ENCODE measurements at regions not wholly inside any gene's neighbourhood (a gene's known extent, or its start where the extent isn't known, plus 50 kb on each side); places are given as distances from the start of the nearest gene placed in this dataset.

DNA sequence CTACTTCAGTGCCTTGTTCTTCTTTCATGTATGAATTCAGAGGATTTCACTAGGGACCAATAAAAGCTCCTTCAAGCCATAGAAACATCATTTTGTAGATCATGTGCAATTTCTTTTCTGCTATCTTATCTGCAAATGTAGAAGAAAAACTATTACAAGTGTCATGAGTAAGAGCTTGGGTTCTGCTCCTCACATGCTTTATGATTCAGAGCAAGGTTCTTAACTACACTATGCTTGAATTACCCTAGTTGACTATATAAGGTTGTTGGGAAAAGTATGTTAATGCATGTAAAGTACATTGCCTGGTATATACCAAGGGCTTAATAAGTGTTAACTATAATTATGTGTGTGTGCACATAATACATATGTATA, 91.4 kb upstream of the S1PR1 start:
- Histone ChIP-seq H2AK5ac (ENCODE audit: low read length, severe bottlenecking) (no peak overlapping the region), H3K27ac (ENCODE audit: low read length, poor library complexity, severe bottlenecking) (no peak overlapping the region), H2BK5ac (ENCODE audit: low read depth, low read length, poor library complexity, severe bottlenecking) (no peak overlapping the region), H3K23ac (ENCODE audit: low read length in 2 of 2) (no peak overlapping the region), H3K27me3 (ENCODE audit: control insufficient read depth in 1 of 2, insufficient read depth in 1 of 2, low read length in 2 of 2) (peaks cover 0 to 2% of the 10 kb centered on the region in 2 experiments), H3K79me1 (replicated peaks; ENCODE audit: low read length, poor library complexity, severe bottlenecking) (no peaks in the 10 kb centered on the region), H2BK120ac (ENCODE audit: low read depth, low read length) (no peak overlapping the region), H3K4ac (ENCODE audit: low read depth in 1 of 2, low read length in 2 of 2) (no peak overlapping the region), H2BK12ac (ENCODE audit: low read length in 2 of 2) (no peak overlapping the region), H3K4me2 (ENCODE audit: low read length, poor library complexity, severe bottlenecking) (no peak overlapping the region), H3K18ac (ENCODE audit: low read depth in 1 of 2, low read length in 2 of 2) (no peak overlapping the region), H3K14ac (ENCODE audit: low read length in 2 of 2) (no peak overlapping the region), H4K8ac (ENCODE audit: low read length) (no peak overlapping the region), H4K91ac (ENCODE audit: low read length) (no peak overlapping the region), H3K9me3 (ENCODE audit: control insufficient read depth, low read length) (no peaks in the 10 kb centered on the region), H3K36me3 (ENCODE audit: control insufficient read depth in 1 of 2, insufficient read depth in 2 of 2, low read depth in 1 of 2, low read length in 2 of 2) (no peaks in the 10 kb centered on the region), H3K9ac (ENCODE audit: low read length) (no peak overlapping the region), H3K4me3 (ENCODE audit: insufficient read depth in 1 of 2, low read depth in 1 of 2, low read length in 2 of 2) (no peak overlapping the region), H2AFZ (ENCODE audit: low read depth, low read length) (no peak overlapping the region), H2BK15ac (ENCODE audit: low read depth, poor library complexity, severe bottlenecking) (no peak overlapping the region), H3K4me1 (ENCODE audit: control insufficient read depth, insufficient read depth, low read depth, low read length) (no peaks in the 10 kb centered on the region)
- DNase-seq: peak; percentile 46

DNA sequence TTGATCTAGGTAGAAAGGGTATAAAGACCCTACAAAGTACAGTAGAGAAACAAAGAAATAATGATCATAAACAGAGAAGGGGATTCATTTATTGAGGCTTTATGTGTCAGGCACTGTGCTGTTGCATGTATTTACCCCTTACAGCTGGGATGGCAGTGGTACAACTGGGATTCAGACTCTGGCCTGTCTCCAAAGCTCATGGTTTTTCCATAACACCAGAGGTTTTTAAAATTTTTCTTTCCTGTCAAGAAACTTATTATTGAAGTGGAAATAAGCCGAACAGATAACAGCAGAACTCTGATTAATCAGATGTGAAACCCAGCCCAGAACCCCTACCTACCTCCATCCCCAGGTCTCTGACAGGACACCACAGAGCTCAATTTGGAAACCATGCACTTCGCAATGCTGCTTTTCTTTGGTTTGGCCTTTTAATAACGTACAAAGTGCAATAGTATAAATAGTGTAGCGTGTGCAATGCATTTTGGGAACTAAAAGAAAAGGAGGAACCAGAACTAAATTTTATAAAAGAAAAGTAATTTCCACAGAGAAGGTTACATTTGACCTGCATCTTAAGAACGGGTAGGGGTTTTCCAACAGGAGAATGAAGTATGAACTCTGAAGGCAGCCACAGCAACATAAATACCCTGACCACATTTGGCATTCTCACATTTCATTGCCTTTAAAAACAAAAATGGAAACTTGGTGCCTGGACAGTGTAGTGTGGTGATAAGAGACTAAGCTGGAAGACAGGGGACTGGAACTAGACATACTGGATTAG, 92.0 kb upstream of the S1PR1 start:
- Histone ChIP-seq H3K27me3 (ENCODE audit: control insufficient read depth in 1 of 2, insufficient read depth in 1 of 2, low read length in 2 of 2) (peaks cover 0 to 7% of the 10 kb centered on the region in 2 experiments), H3K4me3 (ENCODE audit: insufficient read depth in 1 of 2, low read depth in 1 of 2, low read length in 2 of 2) (no peak overlapping the region), H3K4me2 (ENCODE audit: low read length, poor library complexity, severe bottlenecking) (no peak overlapping the region), H3K18ac (ENCODE audit: low read depth in 1 of 2, low read length in 2 of 2) (no peak overlapping the region), H2BK12ac (ENCODE audit: low read length in 2 of 2) (no peak overlapping the region), H3K27ac (ENCODE audit: low read length, poor library complexity, severe bottlenecking) (no peak overlapping the region), H2AK5ac (ENCODE audit: low read length, severe bottlenecking) (no peak overlapping the region), H3K23ac (ENCODE audit: low read length in 2 of 2) (no peak overlapping the region), H3K79me1 (replicated peaks; ENCODE audit: low read length, poor library complexity, severe bottlenecking) (no peaks in the 10 kb centered on the region), H2BK120ac (ENCODE audit: low read depth, low read length) (no peak overlapping the region), H4K8ac (ENCODE audit: low read length) (no peak overlapping the region), H4K91ac (ENCODE audit: low read length) (no peak overlapping the region), H3K4ac (ENCODE audit: low read depth in 1 of 2, low read length in 2 of 2) (no peak overlapping the region), H3K9ac (ENCODE audit: low read length) (no peak overlapping the region), H2BK5ac (ENCODE audit: low read depth, low read length, poor library complexity, severe bottlenecking) (no peak overlapping the region), H3K4me1 (ENCODE audit: control insufficient read depth, insufficient read depth, low read depth, low read length) (no peaks in the 10 kb centered on the region), H2AFZ (ENCODE audit: low read depth, low read length) (no peak overlapping the region), H3K36me3 (ENCODE audit: control insufficient read depth in 1 of 2, insufficient read depth in 2 of 2, low read depth in 1 of 2, low read length in 2 of 2) (no peaks in the 10 kb centered on the region), H3K9me3 (ENCODE audit: control insufficient read depth, low read length) (no peaks in the 10 kb centered on the region), H3K14ac (ENCODE audit: low read length in 2 of 2) (no peak overlapping the region), H2BK15ac (ENCODE audit: low read depth, poor library complexity, severe bottlenecking) (no peak overlapping the region)
- no peak for DNase-seq
- 97% methylated on average over 4 of the region's 5 CpGs for WGBS

DNA sequence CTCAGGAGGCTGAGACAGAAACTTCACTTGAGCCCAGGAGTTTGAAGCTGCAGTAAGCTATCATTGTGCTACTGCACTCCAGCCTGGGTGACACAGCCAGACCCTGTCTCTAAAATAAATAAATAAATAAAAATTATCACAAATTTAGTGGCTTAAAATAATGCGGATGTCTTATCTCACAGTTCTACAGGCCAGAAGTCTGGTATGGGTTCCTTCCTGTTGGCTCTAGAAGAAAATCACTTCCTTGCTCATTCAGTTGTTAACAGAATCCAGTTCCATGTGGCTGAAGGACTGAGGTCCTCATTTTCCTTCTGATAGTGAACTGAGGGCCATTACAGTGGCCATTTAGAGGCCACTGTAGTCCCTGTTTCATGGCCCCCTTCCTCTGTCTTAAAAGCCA, 94.6 kb upstream of the S1PR1 start:
- H3K4me2 ChIP-seq (ENCODE audit: low read length, poor library complexity, severe bottlenecking): no peak overlapping the region
- WGBS: 100% methylated on average over 1 of the region's 1 CpG

DNA sequence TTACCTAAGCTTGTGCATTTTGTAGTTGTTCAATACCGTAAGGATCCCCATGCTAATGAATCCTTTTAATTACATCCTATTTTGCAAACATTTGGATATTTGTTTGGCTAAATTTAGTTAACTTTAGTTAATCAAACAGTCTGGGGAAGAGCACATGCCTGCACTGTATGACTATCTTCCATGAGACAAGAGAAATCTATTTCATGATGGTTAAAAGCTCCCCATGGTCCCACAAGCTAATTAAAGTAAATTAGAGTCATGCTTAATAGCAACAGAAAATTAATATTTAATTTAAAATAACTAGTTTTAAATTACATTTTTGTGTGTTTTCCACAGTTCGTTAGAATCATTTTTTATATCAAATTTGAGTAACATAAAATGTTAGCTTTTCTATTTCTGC, 95.4 kb upstream of the S1PR1 start:
- Histone ChIP-seq H2AFZ (ENCODE audit: low read depth, low read length) (no peak overlapping the region), H2BK120ac (ENCODE audit: low read depth, low read length) (no peak overlapping the region), H3K79me1 (replicated peaks; ENCODE audit: low read length, poor library complexity, severe bottlenecking) (no peaks in the 10 kb centered on the region), H2AK5ac (ENCODE audit: low read length, severe bottlenecking) (no peak overlapping the region), H3K9ac (ENCODE audit: low read length) (no peak overlapping the region), H3K4ac (ENCODE audit: low read depth in 1 of 2, low read length in 2 of 2) (no peak overlapping the region), H3K14ac (ENCODE audit: low read length in 2 of 2) (no peak overlapping the region), H3K23ac (ENCODE audit: low read length in 2 of 2) (no peak overlapping the region), H3K4me1 (ENCODE audit: control insufficient read depth, insufficient read depth, low read depth, low read length) (no peaks in the 10 kb centered on the region), H4K8ac (ENCODE audit: low read length) (no peak overlapping the region), H2BK15ac (ENCODE audit: low read depth, poor library complexity, severe bottlenecking) (no peak overlapping the region), H2BK12ac (ENCODE audit: low read length in 2 of 2) (no peak overlapping the region), H3K27ac (ENCODE audit: low read length, poor library complexity, severe bottlenecking) (no peak overlapping the region), H4K91ac (ENCODE audit: low read length) (no peak overlapping the region), H3K27me3 (ENCODE audit: control insufficient read depth in 1 of 2, insufficient read depth in 1 of 2, low read length in 2 of 2) (peaks cover 0 to 14% of the 10 kb centered on the region in 2 experiments), H3K4me3 (ENCODE audit: insufficient read depth in 1 of 2, low read depth in 1 of 2, low read length in 2 of 2) (no peak overlapping the region), H3K36me3 (ENCODE audit: control insufficient read depth in 1 of 2, insufficient read depth in 2 of 2, low read depth in 1 of 2, low read length in 2 of 2) (no peaks in the 10 kb centered on the region), H2BK5ac (ENCODE audit: low read depth, low read length, poor library complexity, severe bottlenecking) (no peak overlapping the region), H3K18ac (ENCODE audit: low read depth in 1 of 2, low read length in 2 of 2) (no peak overlapping the region), H3K4me2 (ENCODE audit: low read length, poor library complexity, severe bottlenecking) (no peak overlapping the region), H3K9me3 (ENCODE audit: control insufficient read depth, low read length) (no peaks in the 10 kb centered on the region)
- no CpG with 5 or more reads among the region's 2 CpGs for WGBS
- DNase-seq: no peak

More for the DNA sequence above, 94.6 kb upstream of the S1PR1 start:
- H2BK15ac ChIP-seq (ENCODE audit: low read depth, poor library complexity, severe bottlenecking): no peak overlapping the region
- H2BK5ac ChIP-seq (ENCODE audit: low read depth, low read length, poor library complexity, severe bottlenecking): no peak overlapping the region
- no peak overlapping the region for H2AFZ ChIP-seq (ENCODE audit: low read depth, low read length)
- no peak overlapping the region for H3K27ac ChIP-seq (ENCODE audit: low read length, poor library complexity, severe bottlenecking)
- H3K23ac ChIP-seq (ENCODE audit: low read length in 2 of 2): no peak overlapping the region
- peaks cover 0 to 14% of the 10 kb centered on the region in 2 experiments for H3K27me3 ChIP-seq (ENCODE audit: control insufficient read depth in 1 of 2, insufficient read depth in 1 of 2, low read length in 2 of 2)
- no peak for DNase-seq
- H3K79me1 ChIP-seq (replicated peaks; ENCODE audit: low read length, poor library complexity, severe bottlenecking): no peaks in the 10 kb centered on the region
- H3K18ac ChIP-seq (ENCODE audit: low read depth in 1 of 2, low read length in 2 of 2): no peak overlapping the region
- no peak overlapping the region for H2BK12ac ChIP-seq (ENCODE audit: low read length in 2 of 2)
- no peak overlapping the region for H3K9ac ChIP-seq (ENCODE audit: low read length)
- H4K91ac ChIP-seq (ENCODE audit: low read length): no peak overlapping the region
- H4K8ac ChIP-seq (ENCODE audit: low read length): no peak overlapping the region
- H3K4me3 ChIP-seq (ENCODE audit: insufficient read depth in 1 of 2, low read depth in 1 of 2, low read length in 2 of 2): no peak overlapping the region
- no peak overlapping the region for H2BK120ac ChIP-seq (ENCODE audit: low read depth, low read length)
- no peak overlapping the region for H3K4ac ChIP-seq (ENCODE audit: low read depth in 1 of 2, low read length in 2 of 2)
- H3K4me1 ChIP-seq (ENCODE audit: control insufficient read depth, insufficient read depth, low read depth, low read length): no peaks in the 10 kb centered on the region
- no peak overlapping the region for H2AK5ac ChIP-seq (ENCODE audit: low read length, severe bottlenecking)
- no peak overlapping the region for H3K14ac ChIP-seq (ENCODE audit: low read length in 2 of 2)
- H3K9me3 ChIP-seq (ENCODE audit: control insufficient read depth, low read length): no peaks in the 10 kb centered on the region
- no peaks in the 10 kb centered on the region for H3K36me3 ChIP-seq (ENCODE audit: control insufficient read depth in 1 of 2, insufficient read depth in 2 of 2, low read depth in 1 of 2, low read length in 2 of 2)

Measured in mesenchymal stem cell (in vitro differentiated cells and primary cell).